ENCODE measurements at regions not wholly inside any gene's neighbourhood (a gene's known extent, or its start where the extent isn't known, plus 50 kb on each side); places are given as distances from the start of the nearest gene placed in this dataset.

DNA sequence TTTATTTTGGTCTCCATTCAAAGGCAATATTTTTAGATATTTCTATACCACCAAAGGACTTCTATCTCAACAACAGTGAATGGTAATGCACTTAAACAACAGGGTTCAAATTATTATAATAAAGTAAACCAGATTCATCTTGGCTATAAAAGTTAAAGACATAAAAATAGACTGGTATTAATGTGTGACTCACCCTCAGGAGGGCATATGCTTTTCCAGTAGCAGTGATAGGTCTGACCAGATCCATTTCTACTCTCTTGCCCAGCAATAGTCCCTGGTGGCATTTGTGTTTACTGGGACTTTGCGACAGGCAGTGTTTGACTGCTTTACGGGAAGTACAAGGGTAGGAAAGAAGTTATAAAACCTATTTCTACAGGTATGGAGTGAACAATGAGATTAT is 353.2 kb upstream of the ATP2B1 start:
- Mint-ChIP-seq H3K27ac (peak overlapping the region; percentile 41 to 75 (median 52)), H3K27me3 (ENCODE audit: low read depth) (no peaks in the 10 kb centered on the region), H3K4me3 (no peak overlapping the region), H3K4me1 (peaks cover 43% of the 10 kb centered on the region), H3K9me3 (no peaks in the 10 kb centered on the region), H3K36me3 (ENCODE audit: low read depth) (no peaks in the 10 kb centered on the region)
- TF ChIP-seq CTCF (IDR thresholded peaks at IDR 0.05; ENCODE audit: unreplicated experiment in 3 of 3): no peak

GRCh38 chr12:90060031-90060430 is 351.4 kb upstream of the ATP2B1 start:
- H3K36me3 Mint-ChIP-seq (ENCODE audit: low read depth): no peaks in the 10 kb centered on the region
- peaks cover 42% of the 10 kb centered on the region for H3K4me1 Mint-ChIP-seq
- H3K4me3 Mint-ChIP-seq: no peak overlapping the region
- no peaks in the 10 kb centered on the region for H3K9me3 Mint-ChIP-seq
- no peak for TF ChIP-seq CTCF (IDR thresholded peaks at IDR 0.05; ENCODE audit: unreplicated experiment in 3 of 3)
- peak overlapping the region in 1 of 3 experiments; percentile 60 for H3K27ac Mint-ChIP-seq
- no peaks in the 10 kb centered on the region for H3K27me3 Mint-ChIP-seq (ENCODE audit: low read depth)

GRCh38 chr12:90058704-90059103 is 350.1 kb upstream of the ATP2B1 start:
- Mint-ChIP-seq H3K36me3 (ENCODE audit: low read depth) (no peaks in the 10 kb centered on the region), H3K27ac (peak overlapping the region; percentile 70 to 85 (median 85)), H3K9me3 (no peaks in the 10 kb centered on the region), H3K4me3 (no peak overlapping the region), H3K27me3 (ENCODE audit: low read depth) (no peaks in the 10 kb centered on the region), H3K4me1 (peaks cover 41% of the 10 kb centered on the region)
- no peak for TF ChIP-seq CTCF (IDR thresholded peaks at IDR 0.05; ENCODE audit: unreplicated experiment in 3 of 3)

GRCh38 chr12:90055071-90055470 is 346.4 kb upstream of the ATP2B1 start:
- H3K36me3 Mint-ChIP-seq (ENCODE audit: low read depth): no peaks in the 10 kb centered on the region
- peak overlapping the region; percentile 8 to 46 (median 22) for H3K27ac Mint-ChIP-seq
- no peak for TF ChIP-seq CTCF (IDR thresholded peaks at IDR 0.05; ENCODE audit: unreplicated experiment in 3 of 3)
- H3K9me3 Mint-ChIP-seq: no peaks in the 10 kb centered on the region
- peaks cover 24% of the 10 kb centered on the region for H3K4me1 Mint-ChIP-seq
- no peak overlapping the region for H3K4me3 Mint-ChIP-seq
- no peaks in the 10 kb centered on the region for H3K27me3 Mint-ChIP-seq (ENCODE audit: low read depth)

DNA sequence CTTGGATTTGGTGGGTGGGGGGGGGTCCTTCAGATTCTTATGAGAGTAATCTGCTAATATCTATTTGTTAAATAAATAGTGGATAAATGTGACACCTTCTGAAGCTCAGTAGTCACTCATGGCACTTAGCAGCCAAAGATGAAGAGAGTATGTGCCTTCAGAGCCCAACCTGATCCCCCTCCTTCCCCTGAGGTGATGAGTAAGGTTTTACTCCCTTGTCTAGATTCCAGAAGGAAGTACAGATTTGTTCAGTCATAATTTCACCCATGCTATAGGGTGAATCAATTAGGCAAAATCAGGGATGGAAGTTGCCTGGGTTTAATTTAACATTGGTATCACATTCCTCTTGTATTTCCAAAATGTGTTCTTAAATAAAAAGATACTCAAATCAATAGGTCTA is 340.3 kb upstream of the ATP2B1 start:
- Mint-ChIP-seq H3K36me3 (ENCODE audit: low read depth) (no peaks in the 10 kb centered on the region), H3K27me3 (ENCODE audit: low read depth) (no peaks in the 10 kb centered on the region), H3K9me3 (peaks cover 3% of the 10 kb centered on the region), H3K27ac (no peak overlapping the region), H3K4me1 (no peaks in the 10 kb centered on the region), H3K4me3 (no peak overlapping the region)
- TF ChIP-seq CTCF (IDR thresholded peaks at IDR 0.05; ENCODE audit: unreplicated experiment in 3 of 3): no peak

- TF ChIP-seq CTCF (IDR thresholded peaks at IDR 0.05; ENCODE audit: unreplicated experiment in 3 of 3): no peak
- no peaks in the 10 kb centered on the region for H3K4me1 Mint-ChIP-seq
- H3K4me3 Mint-ChIP-seq: no peak overlapping the region
- no peaks in the 10 kb centered on the region for H3K36me3 Mint-ChIP-seq (ENCODE audit: low read depth)
- peaks cover 3% of the 10 kb centered on the region for H3K9me3 Mint-ChIP-seq
- no peak overlapping the region for H3K27ac Mint-ChIP-seq
- no peaks in the 10 kb centered on the region for H3K27me3 Mint-ChIP-seq (ENCODE audit: low read depth)
Measured at GRCh38 chr12:90045559-90045958, 336.9 kb upstream of the ATP2B1 start.

All from nephron (organoid).